ENCODE measurements at regions not wholly inside any gene's neighbourhood (a gene's known extent, or its start where the extent isn't known, plus 50 kb on each side); places are given as distances from the start of the nearest gene placed in this dataset.

- TF ChIP-seq CTCF (IDR thresholded peaks at IDR 0.05; ENCODE audit: control insufficient read depth, insufficient read depth, low read depth, low read length, missing control alignments) = no peak
- H3K4me3 ChIP-seq (ENCODE audit: control insufficient read depth, low read depth, low read length) = no peak overlapping the region
- DNase-seq (ENCODE audit: low read depth) = no peak
Measured at GRCh38 chr22:48927591-48927990, 900.1 kb downstream of the BRD1 start.

- no peak for DNase-seq (ENCODE audit: low read depth)
- TF ChIP-seq CTCF (IDR thresholded peaks at IDR 0.05; ENCODE audit: control insufficient read depth, insufficient read depth, low read depth, low read length, missing control alignments) = no peak
- H3K4me3 ChIP-seq (ENCODE audit: control insufficient read depth, low read depth, low read length) = no peak overlapping the region
Measured at GRCh38 chr22:48926643-48927042, 901.0 kb downstream of the BRD1 start.

GRCh38 chr22:48926136-48926535 is 901.5 kb downstream of the BRD1 start:
- TF ChIP-seq CTCF (IDR thresholded peaks at IDR 0.05; ENCODE audit: control insufficient read depth, insufficient read depth, low read depth, low read length, missing control alignments) = no peak
- no peak for DNase-seq (ENCODE audit: low read depth)
- no peak overlapping the region for H3K4me3 ChIP-seq (ENCODE audit: control insufficient read depth, low read depth, low read length)

- TF ChIP-seq CTCF (IDR thresholded peaks at IDR 0.05; ENCODE audit: control insufficient read depth, insufficient read depth, low read depth, low read length, missing control alignments) = no peak
- no peak for DNase-seq (ENCODE audit: low read depth)
- no peak overlapping the region for H3K4me3 ChIP-seq (ENCODE audit: control insufficient read depth, low read depth, low read length)
Measured at GRCh38 chr22:48925450-48925849, 902.2 kb downstream of the BRD1 start.

- H3K4me3 ChIP-seq (ENCODE audit: control insufficient read depth, low read depth, low read length) = no peak overlapping the region
- no peak for TF ChIP-seq CTCF (IDR thresholded peaks at IDR 0.05; ENCODE audit: control insufficient read depth, insufficient read depth, low read depth, low read length, missing control alignments)
- DNase-seq (ENCODE audit: low read depth) = no peak
Measured at GRCh38 chr22:48923996-48924395, 903.7 kb downstream of the BRD1 start.

GRCh38 chr22:48923165-48923865 is 904.4 kb downstream of the BRD1 start:
- TF ChIP-seq CTCF (IDR thresholded peaks at IDR 0.05; ENCODE audit: control insufficient read depth, insufficient read depth, low read depth, low read length, missing control alignments) = no peak
- H3K4me3 ChIP-seq (ENCODE audit: control insufficient read depth, low read depth, low read length) = no peak overlapping the region
- DNase-seq (ENCODE audit: low read depth) = no peak

Measured in AG09309 (cell line).